ENCODE measurements at regions not wholly inside any gene's neighbourhood (a gene's known extent, or its start where the extent isn't known, plus 50 kb on each side); places are given as distances from the start of the nearest gene placed in this dataset.

DNA sequence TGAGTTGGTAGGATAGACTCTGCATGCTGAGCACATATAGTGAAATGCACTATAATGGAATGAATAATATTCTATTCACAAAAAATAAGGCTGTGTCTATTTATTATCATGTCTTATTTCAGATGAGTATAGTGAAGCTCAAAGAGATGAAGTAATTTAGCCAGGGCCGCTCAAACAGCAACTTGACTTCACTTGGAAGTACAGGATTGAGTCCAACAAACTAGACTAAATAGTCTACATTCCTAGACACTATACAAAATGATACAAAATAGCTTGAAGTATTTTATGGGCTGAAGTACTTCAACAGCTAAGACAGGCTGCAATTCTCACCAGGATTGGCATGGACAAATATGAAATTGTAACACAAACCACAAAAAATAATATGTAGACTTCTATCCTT, 144.5 kb upstream of the DST start:
- TF ChIP-seq POLR2A (IDR thresholded peaks at IDR 0.05) (no peak), POLR2AphosphoS5 (IDR thresholded peaks at IDR 0.05) (no peak)
- TF ChIP-seq, protein P1, sequence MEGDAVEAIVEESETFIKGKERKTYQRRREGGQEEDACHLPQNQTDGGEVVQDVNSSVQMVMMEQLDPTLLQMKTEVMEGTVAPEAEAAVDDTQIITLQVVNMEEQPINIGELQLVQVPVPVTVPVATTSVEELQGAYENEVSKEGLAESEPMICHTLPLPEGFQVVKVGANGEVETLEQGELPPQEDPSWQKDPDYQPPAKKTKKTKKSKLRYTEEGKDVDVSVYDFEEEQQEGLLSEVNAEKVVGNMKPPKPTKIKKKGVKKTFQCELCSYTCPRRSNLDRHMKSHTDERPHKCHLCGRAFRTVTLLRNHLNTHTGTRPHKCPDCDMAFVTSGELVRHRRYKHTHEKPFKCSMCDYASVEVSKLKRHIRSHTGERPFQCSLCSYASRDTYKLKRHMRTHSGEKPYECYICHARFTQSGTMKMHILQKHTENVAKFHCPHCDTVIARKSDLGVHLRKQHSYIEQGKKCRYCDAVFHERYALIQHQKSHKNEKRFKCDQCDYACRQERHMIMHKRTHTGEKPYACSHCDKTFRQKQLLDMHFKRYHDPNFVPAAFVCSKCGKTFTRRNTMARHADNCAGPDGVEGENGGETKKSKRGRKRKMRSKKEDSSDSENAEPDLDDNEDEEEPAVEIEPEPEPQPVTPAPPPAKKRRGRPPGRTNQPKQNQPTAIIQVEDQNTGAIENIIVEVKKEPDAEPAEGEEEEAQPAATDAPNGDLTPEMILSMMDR (IDR thresholded peaks at IDR 0.05): no peak
